ENCODE measurements at regions not wholly inside any gene's neighbourhood (a gene's known extent, or its start where the extent isn't known, plus 50 kb on each side); places are given as distances from the start of the nearest gene placed in this dataset.
"Not testable (repeated sequence)": the region's sequence is repeated elsewhere in the genome, so short reads cannot be mapped to it uniquely, and the experiment has no call there.

GRCh38 chr18:41052625-41053024, 902.4 kb upstream of the PIK3C3 start:
- 82 to 89% methylated on average over 3 of the region's 3 CpGs for WGBS, 2 donors (ENCODE audit: low coverage in 1 of 2)
- Histone ChIP-seq H3K36me3 (no peaks in the 10 kb centered on the region), H3K4me3 (no peak overlapping the region), H3K9me3 (no peaks in the 10 kb centered on the region), H3K4me1 (no peaks in the 10 kb centered on the region), H3K27me3 (no peaks in the 10 kb centered on the region), H3K27ac (no peak overlapping the region)
- in situ Hi-C loops (cut with MboI; ENCODE audit: low pct_ligation_motif_present in 1 of 4, low pct_unique_long_range_greater_than_20kb in 1 of 4, low sequenced_read_pairs in 3 of 4) (loop anchor here in 1 of 4 donors (25.0 kb wide), 1 partner anchor 110 kb away; no protein-coding TSS in a partner anchor), intact Hi-C loops (cut with DNase I; ENCODE audit: low total_unique reads) (no loop called here)
- no peak for TF ChIP-seq POLR2AphosphoS5 (IDR thresholded peaks at IDR 0.05)
- no peak for TF ChIP-seq EP300 (IDR thresholded peaks at IDR 0.05; ENCODE audit: low read depth)
- TF ChIP-seq CTCF (IDR thresholded peaks at IDR 0.05): no peak
- TF ChIP-seq POLR2A (IDR thresholded peaks at IDR 0.05): no peak
- no peak for DNase-seq

GRCh38 chr18:41046250-41046649, 908.8 kb upstream of the PIK3C3 start:
- intact Hi-C loops (cut with DNase I; ENCODE audit: low total_unique reads); H3K27me3 ChIP-seq; in situ Hi-C loops (cut with MboI; ENCODE audit: low pct_ligation_motif_present in 1 of 4, low pct_unique_long_range_greater_than_20kb in 1 of 4, low sequenced_read_pairs in 3 of 4); H3K4me1 ChIP-seq; H3K27ac ChIP-seq; H3K36me3 ChIP-seq; H3K4me3 ChIP-seq; DNase-seq; H3K9me3 ChIP-seq: not testable (repeated sequence)
- WGBS, 2 donors (ENCODE audit: low coverage in 1 of 2): 92 to 95% methylated on average over 7 to 16 of the region's 16 CpGs

GRCh38 chr18:41043876-41044275, 911.2 kb upstream of the PIK3C3 start:
- no peak for DNase-seq
- no peaks in the 10 kb centered on the region for H3K9me3 ChIP-seq
- no peaks in the 10 kb centered on the region for H3K36me3 ChIP-seq
- in situ Hi-C loops (cut with MboI; ENCODE audit: low pct_ligation_motif_present in 1 of 4, low pct_unique_long_range_greater_than_20kb in 1 of 4, low sequenced_read_pairs in 3 of 4): no loop called here
- H3K27me3 ChIP-seq: no peaks in the 10 kb centered on the region
- intact Hi-C loops (cut with DNase I; ENCODE audit: low total_unique reads): no loop called here
- 69 to 83% methylated on average over 3 to 4 of the region's 4 CpGs for WGBS, 2 donors (ENCODE audit: low coverage in 1 of 2)
- H3K4me1 ChIP-seq: no peaks in the 10 kb centered on the region
- no peak for TF ChIP-seq POLR2AphosphoS5 (IDR thresholded peaks at IDR 0.05)
- no peak for TF ChIP-seq EP300 (IDR thresholded peaks at IDR 0.05; ENCODE audit: low read depth)
- no peak for TF ChIP-seq POLR2A (IDR thresholded peaks at IDR 0.05)
- no peak for TF ChIP-seq CTCF (IDR thresholded peaks at IDR 0.05)
- H3K4me3 ChIP-seq: no peak overlapping the region
- H3K27ac ChIP-seq: no peak overlapping the region

GRCh38 chr18:41042866-41043265, 912.2 kb upstream of the PIK3C3 start:
- H3K4me1 ChIP-seq: no peaks in the 10 kb centered on the region
- H3K4me3 ChIP-seq: no peak overlapping the region
- TF ChIP-seq POLR2AphosphoS5 (IDR thresholded peaks at IDR 0.05) (no peak), CTCF (IDR thresholded peaks at IDR 0.05) (no peak), EP300 (IDR thresholded peaks at IDR 0.05; ENCODE audit: low read depth) (no peak), POLR2A (IDR thresholded peaks at IDR 0.05) (no peak)
- H3K27ac ChIP-seq: no peak overlapping the region
- in situ Hi-C loops (cut with MboI; ENCODE audit: low pct_ligation_motif_present in 1 of 4, low pct_unique_long_range_greater_than_20kb in 1 of 4, low sequenced_read_pairs in 3 of 4) (no loop called here), intact Hi-C loops (cut with DNase I; ENCODE audit: low total_unique reads) (no loop called here)
- no peak for DNase-seq
- no peaks in the 10 kb centered on the region for H3K36me3 ChIP-seq
- no peaks in the 10 kb centered on the region for H3K27me3 ChIP-seq
- no peaks in the 10 kb centered on the region for H3K9me3 ChIP-seq

GRCh38 chr18:41038071-41038470, 917.0 kb upstream of the PIK3C3 start:
- TF ChIP-seq POLR2AphosphoS5 (IDR thresholded peaks at IDR 0.05) (no peak), CTCF (IDR thresholded peaks at IDR 0.05) (no peak), POLR2A (IDR thresholded peaks at IDR 0.05) (no peak), EP300 (IDR thresholded peaks at IDR 0.05; ENCODE audit: low read depth) (no peak)
- in situ Hi-C loops (cut with MboI; ENCODE audit: low pct_ligation_motif_present in 1 of 4, low pct_unique_long_range_greater_than_20kb in 1 of 4, low sequenced_read_pairs in 3 of 4) (no loop called here), intact Hi-C loops (cut with DNase I; ENCODE audit: low total_unique reads) (no loop called here)
- H3K4me1 ChIP-seq: no peaks in the 10 kb centered on the region
- H3K9me3 ChIP-seq: no peaks in the 10 kb centered on the region
- H3K36me3 ChIP-seq: no peaks in the 10 kb centered on the region
- H3K27ac ChIP-seq: no peak overlapping the region
- 67 to 68% methylated on average over 1 of the region's 1 CpG for WGBS, 2 donors (ENCODE audit: low coverage in 1 of 2)
- DNase-seq: no peak
- H3K27me3 ChIP-seq: no peaks in the 10 kb centered on the region
- no peak overlapping the region for H3K4me3 ChIP-seq
